GM21526 (cell line): ENCODE measurements at regions not wholly inside any gene's neighbourhood (a gene's known extent, or its start where the extent isn't known, plus 50 kb on each side); places are given as distances from the start of the nearest gene placed in this dataset.
"Not testable (repeated sequence)": the region's sequence is repeated elsewhere in the genome, so short reads cannot be mapped to it uniquely, and the experiment has no call there.

ENCODE experiments used
- ATAC-seq: cut with Tn5 transposase; IDR thresholded peaks from one replicate; pipeline ENCODE4 v1.9.1; 2021; ENCODE audit warnings: moderate library complexity; ENCODE audit not compliant: unreplicated experiment, low FRiP score

GRCh38 chr1:65527190-65527589 lies 106.7 kb downstream of the LEPR start:
- no peak for ATAC-seq

- no peak for ATAC-seq
Measured at GRCh38 chr1:65527707-65528503, 107.4 kb downstream of the LEPR start.

GRCh38 chr1:65531972-65532570 lies 111.6 kb downstream of the LEPR start:
- no peak for ATAC-seq

- no peak for ATAC-seq
Measured at GRCh38 chr1:65535981-65536380, 115.5 kb downstream of the LEPR start.

- no peak for ATAC-seq
Measured at GRCh38 chr1:65538086-65538485, 117.6 kb downstream of the LEPR start.

GRCh38 chr1:65538664-65539063 lies 118.2 kb downstream of the LEPR start:
- no peak for ATAC-seq

GRCh38 chr1:65539266-65540131 lies 119.0 kb downstream of the LEPR start:
- no peak for ATAC-seq

GRCh38 chr1:65541161-65541560 lies 120.7 kb downstream of the LEPR start:
- no peak for ATAC-seq

GRCh38 chr1:65541865-65542264 lies 121.4 kb downstream of the LEPR start:
- ATAC-seq: no peak

- ATAC-seq: not testable (repeated sequence)
Measured at GRCh38 chr1:65542592-65542991, 122.1 kb downstream of the LEPR start.

GRCh38 chr1:65550306-65551010 lies 130.0 kb downstream of the LEPR start:
- ATAC-seq: not testable (repeated sequence)

- not testable (repeated sequence) for ATAC-seq
Measured at GRCh38 chr1:65552484-65552883, 132.0 kb downstream of the LEPR start.

GRCh38 chr1:65554086-65554764 lies 133.8 kb downstream of the LEPR start:
- ATAC-seq: not testable (repeated sequence)

- ATAC-seq: no peak
Measured at GRCh38 chr1:65554829-65555228, 134.4 kb downstream of the LEPR start.

GRCh38 chr1:65558215-65558614 lies 137.7 kb downstream of the LEPR start:
- no peak for ATAC-seq

GRCh38 chr1:65564493-65564892 lies 144.0 kb downstream of the LEPR start:
- ATAC-seq: no peak

- no peak for ATAC-seq
Measured at GRCh38 chr1:65568285-65568684, 147.8 kb downstream of the LEPR start.

- ATAC-seq: no peak
Measured at GRCh38 chr1:65572701-65573421, 152.4 kb downstream of the LEPR start.

- no peak for ATAC-seq
Measured at GRCh38 chr1:65577278-65577677, 156.8 kb downstream of the LEPR start.
